HK-2 (cell line): ENCODE measurements at regions not wholly inside any gene's neighbourhood (a gene's known extent, or its start where the extent isn't known, plus 50 kb on each side); places are given as distances from the start of the nearest gene placed in this dataset.

Source experiments
- DNase-seq: peaks from one replicate; pipeline ENCODE4 v3.0.0-alpha.2; 2018; ENCODE audit not compliant: unreplicated experiment

- no peak for DNase-seq
Observed at GRCh38 chr12:89859508-89860220, 151.0 kb upstream of the ATP2B1 start.

GRCh38 chr12:89858718-89859117 is 150.1 kb upstream of the ATP2B1 start:
- no peak for DNase-seq

DNA sequence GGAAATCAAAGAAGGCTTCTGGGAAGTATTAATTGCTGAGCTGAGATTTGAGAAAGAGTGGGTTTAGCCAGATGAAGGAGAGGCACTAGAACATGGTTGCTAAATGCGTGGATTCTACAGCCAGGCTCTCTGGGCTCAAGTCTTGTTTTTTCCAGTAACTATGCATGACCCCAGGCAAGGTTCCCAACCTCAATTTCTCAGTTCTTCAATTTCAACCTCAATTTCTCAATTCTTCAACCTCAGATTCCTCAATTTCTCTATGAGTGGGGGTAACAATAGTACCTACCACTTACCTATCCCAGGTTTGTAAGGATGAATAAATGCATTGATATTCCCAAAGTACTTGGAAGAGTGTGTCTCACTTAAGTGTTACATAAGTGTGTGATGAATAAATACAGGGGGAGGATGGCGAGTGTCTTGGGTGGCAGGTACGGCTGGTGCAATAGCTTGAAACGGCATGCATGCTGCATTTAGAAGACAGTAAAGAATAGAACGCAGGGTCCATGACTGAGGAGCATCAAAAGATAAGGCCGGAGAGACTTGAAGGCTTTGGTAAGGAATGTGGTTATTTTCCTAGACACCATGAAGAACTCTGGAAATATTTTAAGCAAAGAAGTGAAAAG is 149.1 kb upstream of the ATP2B1 start:
- DNase-seq, result no peak

DNA sequence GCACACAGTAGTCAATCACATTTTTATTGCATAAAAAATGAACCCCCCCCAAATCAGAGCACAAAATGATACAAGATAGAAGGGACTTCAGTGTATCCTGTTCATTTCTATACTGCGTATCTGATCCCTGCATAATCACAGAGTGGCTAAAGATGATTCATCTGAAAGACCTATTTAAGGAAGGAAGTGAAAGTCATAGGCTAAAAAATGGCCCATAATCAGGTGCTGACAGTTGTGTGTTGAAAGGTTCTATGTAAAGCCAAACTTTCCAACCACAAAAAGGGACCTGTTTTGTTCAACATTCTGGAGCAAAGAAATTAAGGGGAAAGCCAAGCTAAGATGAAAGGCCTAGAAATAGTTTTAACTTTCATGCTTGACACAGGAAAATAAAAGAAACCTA is 147.8 kb upstream of the ATP2B1 start:
- DNase-seq, result no peak

DNA sequence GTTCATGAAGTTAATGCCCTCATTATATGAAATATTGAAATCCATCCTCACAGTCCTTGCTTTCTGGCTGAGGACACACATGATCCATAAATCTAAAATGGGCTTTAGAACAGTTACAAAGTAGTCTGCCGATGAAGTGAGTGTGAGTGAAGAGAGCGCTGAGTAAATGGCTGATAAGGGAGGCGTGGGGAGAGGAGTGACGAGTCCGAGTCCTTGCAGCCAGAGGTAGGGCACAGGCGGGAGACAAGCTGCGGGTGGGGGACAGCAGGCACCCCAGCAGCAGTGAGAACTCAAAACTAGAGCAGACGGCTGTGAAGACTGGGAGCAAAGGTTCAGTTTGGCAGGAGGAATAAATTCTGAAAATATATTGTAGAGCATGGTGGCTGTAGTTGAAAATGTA is 140.1 kb upstream of the ATP2B1 start:
- no peak for DNase-seq

GRCh38 chr12:89846473-89847055 is 137.9 kb upstream of the ATP2B1 start:
- no peak for DNase-seq

DNA sequence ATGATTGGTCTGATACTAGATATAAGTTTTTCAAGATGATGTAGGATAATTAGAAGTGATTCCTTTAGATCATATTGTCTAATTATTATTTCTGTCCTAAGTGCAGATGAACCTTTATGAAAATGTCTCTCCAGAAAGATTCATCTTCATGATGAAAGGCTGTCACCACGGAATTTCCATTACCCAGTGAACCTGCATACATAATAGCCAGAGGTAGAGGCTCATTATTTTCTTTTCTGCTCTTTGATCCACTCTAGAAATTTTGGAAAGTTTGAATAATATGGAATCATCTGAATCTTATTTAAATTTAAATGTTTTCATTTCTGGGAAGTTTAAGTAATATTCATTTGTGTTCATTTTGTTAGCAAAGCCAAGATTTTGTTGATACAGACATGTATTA is 137.1 kb upstream of the ATP2B1 start:
- no peak for DNase-seq

DNA sequence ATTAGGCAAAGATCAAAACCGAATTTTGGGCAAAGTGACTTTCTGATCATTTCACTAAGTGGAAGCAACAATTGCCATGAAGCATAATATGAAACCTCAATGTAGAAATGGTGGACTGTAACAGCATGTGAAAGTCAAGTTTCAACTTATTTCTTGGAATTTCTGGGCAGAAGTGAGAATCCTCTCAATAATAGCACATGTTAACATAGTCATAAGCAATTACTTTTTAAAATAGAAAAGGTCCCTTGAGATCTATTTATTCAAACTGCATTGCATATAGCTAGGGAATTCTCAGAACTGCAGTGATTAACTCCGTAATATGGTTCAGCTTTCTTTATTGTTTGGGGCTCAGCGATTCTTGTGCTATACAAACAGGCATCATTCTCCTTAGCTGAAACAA is 136.7 kb upstream of the ATP2B1 start:
- no peak for DNase-seq

GRCh38 chr12:89844539-89844938 is 135.9 kb upstream of the ATP2B1 start:
- DNase-seq, result no peak

GRCh38 chr12:89840162-89840922 is 131.7 kb upstream of the ATP2B1 start:
- no peak for DNase-seq

DNA sequence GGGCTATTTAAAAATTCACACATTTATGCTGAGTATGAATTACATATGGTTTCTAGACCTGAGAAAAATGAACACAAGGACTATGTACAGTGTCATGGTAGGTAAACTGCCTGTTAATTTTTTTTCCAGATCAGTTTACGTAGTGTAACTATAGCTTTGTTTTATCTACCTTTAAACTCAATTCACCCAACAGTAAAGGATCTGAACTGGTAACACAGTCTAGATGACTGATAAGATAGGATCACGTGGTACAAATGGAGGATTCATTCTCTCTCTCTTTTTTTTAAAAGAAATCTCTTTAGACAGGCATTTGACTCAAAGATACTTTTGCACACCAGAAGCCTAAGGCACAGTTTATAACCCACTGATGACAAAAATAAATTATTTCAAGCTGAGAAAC is 130.8 kb upstream of the ATP2B1 start:
- DNase-seq, result no peak

- DNase-seq, result no peak
Observed at GRCh38 chr12:89838833-89839232, 130.2 kb upstream of the ATP2B1 start.

- no peak for DNase-seq
Observed at GRCh38 chr12:89836026-89836425, 127.4 kb upstream of the ATP2B1 start.

GRCh38 chr12:89834676-89835075 is 126.0 kb upstream of the ATP2B1 start:
- no peak for DNase-seq

DNA sequence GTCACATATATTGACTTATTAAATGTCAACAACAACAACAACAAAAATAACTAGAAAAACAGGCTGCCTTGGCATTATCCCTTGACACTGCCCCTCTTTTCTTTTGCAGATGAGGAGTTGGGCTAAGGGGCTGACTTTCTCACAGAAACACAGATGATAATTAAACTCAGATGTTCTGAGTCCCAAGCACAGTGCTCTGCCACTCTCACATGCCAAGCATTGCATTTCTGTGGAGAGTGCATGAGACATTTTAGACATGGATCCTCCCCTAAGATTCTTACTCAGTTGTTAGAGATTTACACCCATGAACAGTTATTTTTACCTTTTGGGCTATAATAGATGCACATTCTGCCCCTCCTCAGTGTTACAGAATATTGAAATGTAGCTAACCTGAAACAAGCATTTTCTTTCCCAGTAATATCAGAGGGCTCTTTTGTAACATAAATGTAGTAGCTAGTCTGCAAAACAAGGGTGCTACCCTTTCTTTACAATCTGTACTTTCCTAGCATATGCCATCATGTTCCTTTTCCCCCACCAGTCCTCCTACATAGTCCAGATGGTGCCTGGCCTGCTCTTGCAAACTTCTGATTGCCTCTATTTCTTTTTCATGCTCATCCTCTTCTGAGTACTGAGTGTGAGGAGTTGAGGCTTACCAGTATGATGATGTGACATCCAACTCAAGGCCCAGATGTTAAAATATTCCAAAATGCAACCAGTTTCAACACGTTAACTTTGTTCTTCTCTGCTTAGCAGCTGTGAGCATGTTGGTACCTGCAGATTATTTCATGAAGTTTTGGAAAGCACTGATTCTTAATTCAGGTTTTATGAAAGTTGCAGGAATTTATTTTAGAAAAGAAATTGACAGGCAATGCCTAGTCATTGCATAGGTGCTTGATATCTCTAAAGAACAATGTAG is 125.0 kb upstream of the ATP2B1 start:
- no peak for DNase-seq

- DNase-seq, result no peak
Observed at GRCh38 chr12:89832336-89832735, 123.7 kb upstream of the ATP2B1 start.

DNA sequence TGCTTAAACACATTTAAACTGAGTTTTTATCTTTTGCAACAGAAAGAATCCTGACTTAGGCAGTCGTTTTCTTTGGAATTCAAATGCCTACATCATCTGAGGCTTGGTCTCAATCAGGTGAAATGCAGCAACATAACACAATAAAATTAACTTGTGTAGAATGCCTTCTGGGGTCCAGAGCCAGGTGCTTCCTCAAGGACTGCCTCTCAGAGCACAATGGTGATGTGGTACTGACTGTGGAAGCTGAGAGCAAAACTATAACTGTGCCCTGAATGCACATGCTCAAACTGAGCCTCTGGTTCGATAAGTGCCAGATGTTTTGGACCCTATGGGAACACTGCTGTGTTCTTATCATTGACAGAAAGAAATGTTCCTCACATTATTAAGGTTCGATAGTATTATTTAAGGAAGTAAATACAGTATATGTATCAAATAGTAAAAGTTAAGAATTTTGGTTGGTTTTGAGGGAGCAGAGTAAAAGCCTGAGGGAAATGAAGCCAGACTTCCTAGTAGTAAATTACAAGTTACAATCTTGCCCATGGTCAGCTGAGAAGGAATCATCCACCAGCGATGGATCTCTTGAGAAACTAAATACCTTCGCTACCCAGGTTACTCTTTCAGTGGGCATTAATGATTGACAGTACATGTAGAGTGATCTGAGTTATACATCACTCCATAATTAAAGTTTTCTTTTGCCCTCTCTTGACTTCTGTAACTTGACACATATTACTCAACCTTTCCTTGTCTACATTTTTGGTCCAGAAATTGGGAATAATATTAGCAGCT is 122.9 kb upstream of the ATP2B1 start:
- DNase-seq, result no peak

DNA sequence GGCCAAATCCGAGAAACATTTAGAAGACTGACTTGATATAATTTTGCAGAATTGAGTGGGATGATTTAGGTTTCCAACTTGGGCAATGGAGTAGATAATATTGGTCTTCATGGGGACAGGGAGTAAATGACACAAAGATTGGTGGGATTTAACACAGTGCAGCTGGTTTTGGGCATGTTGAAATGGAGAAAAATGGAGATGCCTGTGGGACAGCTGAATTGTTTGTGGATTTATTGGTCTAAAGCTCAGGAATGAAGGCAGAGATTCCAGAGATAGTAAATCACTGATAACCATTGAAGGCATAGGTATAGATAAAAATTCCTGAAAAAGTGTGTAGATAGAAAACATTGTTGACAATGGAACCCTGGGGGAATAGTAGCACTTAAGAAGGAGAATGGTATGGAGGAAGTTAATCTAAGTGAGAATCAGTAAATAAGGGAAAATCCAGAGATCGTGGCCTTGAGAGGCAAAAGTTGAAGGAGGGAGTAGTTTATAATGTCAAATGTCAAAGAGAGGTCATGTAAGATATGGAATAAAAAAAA is 120.9 kb upstream of the ATP2B1 start:
- DNase-seq, result no peak

- DNase-seq, result no peak
Observed at GRCh38 chr12:89828575-89828974, 119.9 kb upstream of the ATP2B1 start.

- no peak for DNase-seq
Observed at GRCh38 chr12:89827592-89827991, 119.0 kb upstream of the ATP2B1 start.

DNA sequence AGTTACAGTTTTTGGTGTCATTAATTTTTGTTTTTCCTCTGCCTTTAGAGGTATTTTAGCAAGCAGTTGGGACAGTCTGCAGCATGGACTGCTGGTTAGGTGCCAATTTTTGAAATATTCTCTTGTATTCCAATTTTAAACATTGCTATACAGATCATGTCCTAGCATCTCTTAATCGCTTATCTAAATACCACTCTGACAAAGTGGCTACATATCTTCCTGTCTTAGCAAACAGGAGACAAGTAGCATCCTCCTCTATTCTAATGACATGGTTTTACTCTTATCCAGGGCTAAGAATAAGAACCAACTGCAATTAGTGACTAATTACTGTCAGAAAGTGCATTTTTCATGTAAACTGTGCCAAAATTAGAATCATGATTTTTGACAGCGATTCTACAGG is 117.8 kb upstream of the ATP2B1 start:
- DNase-seq, result no peak
